Inflammatory macrophage treated with lipopolysaccharide for 1 hour (primary cell): ENCODE measurements at regions not wholly inside any gene's neighbourhood (a gene's known extent, or its start where the extent isn't known, plus 50 kb on each side); places are given as distances from the start of the nearest gene placed in this dataset.

Experiments used
- DNase-seq, 2 donors: peaks; one replicate each; pipeline ENCODE4 v3.0.0-alpha.2; 2020 to 2022

- no peak for DNase-seq
These were observed 545.3 kb upstream of the FAT1 start for GRCh38 chr4:187268940-187269339.

DNA sequence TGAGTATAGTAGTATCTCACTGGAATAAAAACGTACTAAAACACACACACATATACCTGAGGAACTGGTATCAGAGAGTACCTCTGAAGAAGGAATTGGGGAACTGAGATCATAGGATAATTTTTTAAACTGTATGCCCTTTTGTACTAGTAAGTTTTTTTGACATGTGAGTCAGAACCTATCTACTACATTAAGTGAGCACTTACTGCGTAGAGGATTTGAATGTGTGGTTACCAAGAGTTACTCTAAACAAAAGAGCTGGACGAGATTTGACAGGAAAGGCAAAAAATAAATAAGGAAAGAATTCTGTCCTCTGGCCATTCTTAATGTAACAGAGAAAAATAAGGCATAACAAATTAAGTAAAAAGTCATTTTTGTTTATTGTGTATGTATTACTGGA is 546.5 kb upstream of the FAT1 start:
- DNase-seq: no peak

DNA sequence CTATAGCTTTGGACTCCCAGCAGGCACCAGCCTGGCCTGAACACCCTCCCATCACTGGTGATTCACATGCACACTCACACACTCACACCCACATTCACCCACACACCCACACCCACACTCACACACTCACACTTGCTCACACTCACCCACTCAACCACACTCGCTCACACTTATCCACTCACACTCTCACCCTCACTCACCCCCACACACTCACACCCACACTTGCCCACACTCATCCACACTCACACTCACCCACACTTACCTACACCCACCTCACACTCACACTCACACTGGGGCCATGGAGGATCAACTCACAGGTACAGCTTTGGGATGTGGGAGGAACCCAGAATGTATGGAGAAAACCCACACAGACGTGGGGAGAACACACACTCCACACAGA is 548.2 kb upstream of the FAT1 start:
- no peak for DNase-seq

- no peak for DNase-seq
These were observed 550.5 kb upstream of the FAT1 start for GRCh38 chr4:187274153-187274552.

GRCh38 chr4:187276736-187277408 is 553.2 kb upstream of the FAT1 start:
- no peak for DNase-seq

DNA sequence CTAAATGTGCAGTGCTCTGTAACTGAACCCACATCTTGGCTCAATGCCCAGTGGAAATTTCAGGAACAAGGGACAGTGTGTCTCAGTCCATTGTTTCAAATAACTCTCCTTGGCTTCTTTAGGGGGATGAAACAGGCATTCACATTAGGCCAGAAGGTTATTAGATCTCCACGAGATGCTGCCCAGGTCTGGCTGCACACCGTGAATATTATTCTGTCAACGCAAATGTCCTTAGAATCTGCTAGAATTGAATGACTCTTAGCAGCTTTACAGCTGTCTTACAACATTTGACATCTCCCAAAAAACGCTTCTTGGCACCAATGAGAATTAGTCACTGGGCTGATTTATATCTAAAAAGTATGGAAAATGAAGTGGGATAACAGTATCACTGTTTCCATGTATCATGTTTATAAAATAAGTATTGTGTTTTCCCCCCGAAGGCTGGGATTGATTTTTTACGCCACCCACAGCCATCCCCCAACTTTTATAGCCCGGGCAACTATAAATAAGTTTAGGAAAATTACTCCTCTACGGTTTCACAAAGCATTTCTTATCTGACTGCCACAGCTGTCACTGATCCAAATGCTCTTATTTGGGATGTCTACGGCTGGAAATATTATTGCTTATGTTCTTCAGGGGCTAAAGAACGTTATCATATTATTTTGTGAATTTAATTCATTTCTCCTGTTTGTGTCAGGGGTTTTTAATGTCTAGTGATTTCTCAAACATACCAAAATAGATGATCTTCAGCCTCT is 559.7 kb upstream of the FAT1 start:
- no peak for DNase-seq

- no peak for DNase-seq
These were observed 562.9 kb upstream of the FAT1 start for GRCh38 chr4:187286525-187286924.

GRCh38 chr4:187289371-187289770 is 565.7 kb upstream of the FAT1 start:
- DNase-seq: no peak

DNA sequence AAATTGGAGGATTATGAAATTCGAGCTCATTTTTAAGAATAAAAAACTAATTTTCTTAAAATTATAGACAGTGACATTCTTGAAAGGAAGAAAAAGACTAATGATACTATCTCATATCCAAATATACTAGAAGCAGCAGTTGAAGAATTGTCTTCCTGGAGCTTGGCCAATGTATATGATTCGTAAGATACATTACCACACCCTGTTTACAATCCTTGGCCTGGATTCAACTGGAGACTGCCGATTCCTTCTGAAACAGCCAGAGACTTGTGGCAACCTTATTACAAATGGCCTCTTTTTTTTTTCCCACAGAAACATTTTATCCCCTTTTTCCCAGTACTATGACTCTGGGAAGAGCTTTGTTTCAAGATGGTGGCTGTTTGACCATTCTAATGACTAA is 571.2 kb upstream of the FAT1 start:
- no peak for DNase-seq

DNA sequence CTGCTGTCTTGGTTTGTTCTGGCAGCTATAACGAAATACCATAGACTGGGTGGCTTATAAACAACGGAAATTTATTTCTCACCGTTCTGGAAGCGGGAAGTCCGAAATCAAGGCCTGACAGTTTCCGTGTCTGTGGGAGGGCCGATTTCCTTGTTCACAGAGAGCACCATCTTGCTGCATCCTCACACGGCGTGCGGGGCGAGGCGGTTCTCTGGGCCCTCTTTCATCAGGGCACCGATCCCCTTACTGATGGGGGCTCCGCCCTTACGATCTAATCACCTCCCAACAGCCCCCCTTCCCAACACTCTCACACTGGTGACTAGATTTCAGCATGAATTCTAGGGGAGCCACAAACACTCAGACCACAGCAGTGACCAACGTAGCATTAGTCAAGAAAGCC is 578.3 kb upstream of the FAT1 start:
- no peak for DNase-seq

DNA sequence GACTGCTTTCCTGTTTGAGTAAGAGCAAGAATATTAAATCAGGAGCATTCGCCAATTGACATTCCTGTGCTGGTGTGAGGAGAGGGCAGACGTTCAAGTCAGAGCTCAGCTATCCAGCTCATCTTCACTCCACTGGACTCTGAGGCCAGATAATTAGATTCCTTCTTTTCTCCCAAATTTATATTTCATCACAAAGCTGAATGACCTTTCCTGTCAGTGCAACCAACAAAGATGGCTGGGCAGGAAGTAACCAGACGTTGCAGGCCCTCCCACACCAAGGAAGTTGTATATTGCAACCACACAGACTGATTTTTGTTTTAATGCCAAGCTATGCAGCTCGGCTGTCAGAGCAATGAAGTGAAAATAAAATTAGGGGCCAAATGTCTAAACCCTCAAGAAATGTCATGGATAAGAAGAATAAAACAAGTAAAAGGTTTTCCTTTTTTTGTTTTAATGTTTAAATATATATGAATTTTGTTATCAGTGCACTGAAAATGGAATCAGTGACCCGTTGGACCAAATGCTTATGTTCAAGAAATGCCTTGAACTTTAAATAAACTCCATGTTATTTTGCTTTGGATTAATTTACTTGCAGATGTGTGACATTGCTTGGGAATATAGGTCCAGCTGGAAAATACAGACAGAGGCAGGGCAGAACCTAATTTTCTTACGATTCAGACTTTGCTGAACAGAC is 578.9 kb upstream of the FAT1 start:
- no peak for DNase-seq

GRCh38 chr4:187304133-187304532 is 580.5 kb upstream of the FAT1 start:
- DNase-seq: no peak

DNA sequence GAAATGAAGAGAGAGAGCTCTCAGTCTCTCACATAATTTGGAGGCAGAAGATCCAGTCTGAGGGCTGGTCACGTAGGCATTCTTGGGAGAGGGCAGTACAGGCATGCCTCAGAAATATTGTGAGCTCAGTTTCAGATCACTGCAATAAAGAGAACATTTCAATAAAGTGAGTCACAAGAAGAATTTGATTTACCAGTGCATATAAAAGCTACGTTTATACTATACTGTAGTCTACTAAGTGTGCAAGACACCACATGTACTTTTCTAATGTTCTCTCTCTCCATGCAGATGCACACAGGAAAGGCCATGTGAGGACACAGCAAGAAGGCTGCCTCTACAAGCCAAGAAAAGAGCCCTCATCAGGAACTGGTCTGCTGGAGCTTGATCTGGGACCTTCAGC is 583.5 kb upstream of the FAT1 start:
- DNase-seq: no peak

DNA sequence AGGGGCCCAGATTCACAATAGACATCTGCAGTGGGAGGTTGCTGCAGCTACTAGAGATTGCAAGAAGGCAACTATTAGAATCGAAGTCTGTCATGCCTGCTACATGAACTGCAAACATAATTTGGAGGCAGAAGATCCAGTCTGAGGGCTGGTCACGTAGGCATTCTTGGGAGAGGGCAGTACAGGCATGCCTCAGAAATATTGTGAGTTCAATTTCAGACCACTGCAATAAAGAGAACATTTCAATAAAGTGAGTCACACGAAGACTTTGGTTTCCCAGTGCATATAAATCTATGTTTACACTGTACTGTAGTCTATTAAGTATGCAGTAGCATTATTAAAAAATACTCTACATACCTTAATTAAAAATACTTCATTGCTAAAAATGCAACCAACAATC is 585.8 kb upstream of the FAT1 start:
- DNase-seq: no peak

DNA sequence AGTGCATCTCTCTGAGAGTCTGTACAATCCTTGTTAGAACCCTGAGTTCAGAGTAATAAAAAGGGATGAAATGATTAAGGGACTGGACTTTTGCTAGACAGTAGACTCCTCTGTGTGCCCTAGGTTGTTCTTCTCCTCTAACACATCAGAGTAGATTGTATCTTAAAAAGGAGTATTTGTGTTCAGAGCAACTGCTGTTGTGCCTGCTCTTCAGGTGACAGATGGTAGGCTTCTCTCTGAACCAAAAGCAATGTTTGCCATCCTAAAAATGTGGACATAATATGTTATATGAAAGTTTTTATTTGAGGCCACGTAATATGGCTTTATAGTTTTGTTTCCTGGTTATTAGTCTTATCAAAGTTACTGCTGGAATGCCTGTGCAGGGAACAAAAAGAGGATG is 588.6 kb upstream of the FAT1 start:
- no peak for DNase-seq

DNA sequence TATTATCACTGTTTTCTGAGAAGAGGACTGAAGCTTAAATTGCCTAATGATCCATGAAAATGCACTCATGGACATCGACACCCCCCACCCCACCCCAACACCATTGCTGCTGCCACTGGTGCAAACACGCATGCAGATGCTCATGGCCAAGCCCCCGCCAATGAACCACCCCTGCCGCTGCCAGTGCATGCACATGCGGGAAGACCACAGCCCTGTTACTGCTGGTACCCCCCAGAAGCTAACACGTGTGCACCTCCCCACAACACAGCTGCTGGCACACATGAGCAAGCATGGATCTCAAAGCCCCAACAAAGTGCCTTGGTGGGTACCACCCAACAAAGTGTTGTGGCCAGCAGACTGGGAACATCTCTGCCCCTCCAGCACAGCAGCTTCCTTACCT is 594.1 kb upstream of the FAT1 start:
- no peak for DNase-seq

- DNase-seq: no peak
These were observed 598.1 kb upstream of the FAT1 start for GRCh38 chr4:187321711-187322110.

- DNase-seq: no peak
These were observed 608.5 kb upstream of the FAT1 start for GRCh38 chr4:187332141-187332540.

DNA sequence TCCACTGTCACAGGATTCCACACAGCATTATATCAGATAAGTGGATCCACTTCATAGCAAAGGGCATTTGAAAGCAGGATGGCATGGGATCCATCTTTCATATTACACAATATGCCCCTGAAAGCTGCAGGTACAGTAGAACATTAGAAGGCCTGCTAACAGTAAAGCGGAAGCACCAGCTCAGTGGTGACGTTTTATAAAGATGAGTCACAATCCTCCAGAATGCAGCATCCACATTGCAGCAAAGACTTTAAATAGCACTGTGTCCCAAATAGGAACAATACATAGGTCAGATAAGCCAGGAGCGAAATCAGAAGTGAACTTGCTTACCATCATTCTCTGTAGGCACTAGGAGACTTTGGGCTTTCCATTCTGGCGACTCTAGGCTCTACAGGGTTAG is 609.5 kb upstream of the FAT1 start:
- DNase-seq: no peak

GRCh38 chr4:187335339-187335738 is 611.7 kb upstream of the FAT1 start:
- no peak for DNase-seq

GRCh38 chr4:187354740-187355139 is 631.1 kb upstream of the FAT1 start:
- DNase-seq: no peak

- DNase-seq: no peak
These were observed 633.5 kb upstream of the FAT1 start for GRCh38 chr4:187357045-187357643.

- DNase-seq: no peak
These were observed 634.2 kb upstream of the FAT1 start for GRCh38 chr4:187357821-187358220.
